HL-60 (cell line): ENCODE measurements at regions not wholly inside any gene's neighbourhood (a gene's known extent, or its start where the extent isn't known, plus 50 kb on each side); places are given as distances from the start of the nearest gene placed in this dataset.

Source experiments
- DNase-seq, 2 experiments: peaks; one replicate each; pipeline ENCODE4 v3.0.0-alpha.2; 2010 to 2020; ENCODE audit warnings: low read depth in 1 of 2, low spot score in 1 of 2
- H3K27ac ChIP-seq: fragments of 250-450 bp; sonication (Bioruptor Pico); replicated peaks from 2 replicates; pipeline ENCODE4 v1.5.1; 2020; ENCODE audit warnings: mild to moderate bottlenecking, moderate library complexity
- H3K27me3 ChIP-seq: fragments of 250-450 bp; sonication (Bioruptor Pico); 2 replicates; pipeline ENCODE4 v1.5.1; 2021; ENCODE audit warnings: mild to moderate bottlenecking, moderate library complexity; ENCODE audit not compliant: insufficient read depth, poor library complexity, severe bottlenecking
- H3K4me3 ChIP-seq: replicated peaks from 2 replicates; pipeline ENCODE4 v1.5.1; 2011; ENCODE audit warnings: mild to moderate bottlenecking, control low read depth, low read length; ENCODE audit not compliant: insufficient read depth
- GABPA ChIP-seq: IDR thresholded peaks from 2 replicates; pipeline ENCODE4 v1.6.1; 2012; ENCODE audit warnings: low read depth
- POLR2AphosphoS5 ChIP-seq: IDR thresholded peaks from 2 replicates; pipeline ENCODE4 v1.6.1; 2012; ENCODE audit warnings: low read depth
- SPI1 ChIP-seq: IDR thresholded peaks from 2 replicates; pipeline ENCODE4 v1.6.1; 2012; ENCODE audit warnings: low read depth, mild to moderate bottlenecking, borderline replicate concordance
- TF ChIP-seq, protein P1 (sequence below): IDR thresholded peaks from 2 replicates; pipeline ENCODE4 v1.6.1; 2012; ENCODE audit warnings: low read depth; ENCODE audit not compliant: insufficient replicate concordance
- TF ChIP-seq, protein P2 (sequence below): IDR thresholded peaks from one replicate; pipeline ENCODE4 v1.5.1; 2011; ENCODE audit warnings: low read length, control low read depth, inconsistent platforms; ENCODE audit not compliant: insufficient read depth

DNA sequence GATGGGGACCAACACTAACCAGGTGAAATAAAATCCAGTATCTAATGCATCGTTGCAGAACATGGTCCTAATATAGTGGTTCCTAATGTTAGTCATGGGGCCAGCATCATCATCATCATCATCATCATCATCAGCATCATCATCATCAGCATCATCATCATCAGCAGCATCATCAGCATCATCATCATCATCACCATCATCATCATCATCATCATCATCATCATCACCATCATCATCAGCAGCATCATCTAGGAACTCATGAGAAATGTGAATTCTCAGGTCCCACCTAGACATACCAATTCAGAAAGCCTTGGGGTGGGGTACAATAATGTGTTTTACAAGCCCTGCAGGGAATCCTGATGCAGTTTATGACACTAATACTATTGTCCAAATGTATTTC is 179.4 kb upstream of the LRRN1 start:
- DNase-seq = no peak
- Histone ChIP-seq H3K27ac (no peak overlapping the region), H3K27me3 (no peaks in the 10 kb centered on the region), H3K4me3 (no peak overlapping the region)
- TF ChIP-seq POLR2AphosphoS5 = no peak
- TF ChIP-seq, protein P1, sequence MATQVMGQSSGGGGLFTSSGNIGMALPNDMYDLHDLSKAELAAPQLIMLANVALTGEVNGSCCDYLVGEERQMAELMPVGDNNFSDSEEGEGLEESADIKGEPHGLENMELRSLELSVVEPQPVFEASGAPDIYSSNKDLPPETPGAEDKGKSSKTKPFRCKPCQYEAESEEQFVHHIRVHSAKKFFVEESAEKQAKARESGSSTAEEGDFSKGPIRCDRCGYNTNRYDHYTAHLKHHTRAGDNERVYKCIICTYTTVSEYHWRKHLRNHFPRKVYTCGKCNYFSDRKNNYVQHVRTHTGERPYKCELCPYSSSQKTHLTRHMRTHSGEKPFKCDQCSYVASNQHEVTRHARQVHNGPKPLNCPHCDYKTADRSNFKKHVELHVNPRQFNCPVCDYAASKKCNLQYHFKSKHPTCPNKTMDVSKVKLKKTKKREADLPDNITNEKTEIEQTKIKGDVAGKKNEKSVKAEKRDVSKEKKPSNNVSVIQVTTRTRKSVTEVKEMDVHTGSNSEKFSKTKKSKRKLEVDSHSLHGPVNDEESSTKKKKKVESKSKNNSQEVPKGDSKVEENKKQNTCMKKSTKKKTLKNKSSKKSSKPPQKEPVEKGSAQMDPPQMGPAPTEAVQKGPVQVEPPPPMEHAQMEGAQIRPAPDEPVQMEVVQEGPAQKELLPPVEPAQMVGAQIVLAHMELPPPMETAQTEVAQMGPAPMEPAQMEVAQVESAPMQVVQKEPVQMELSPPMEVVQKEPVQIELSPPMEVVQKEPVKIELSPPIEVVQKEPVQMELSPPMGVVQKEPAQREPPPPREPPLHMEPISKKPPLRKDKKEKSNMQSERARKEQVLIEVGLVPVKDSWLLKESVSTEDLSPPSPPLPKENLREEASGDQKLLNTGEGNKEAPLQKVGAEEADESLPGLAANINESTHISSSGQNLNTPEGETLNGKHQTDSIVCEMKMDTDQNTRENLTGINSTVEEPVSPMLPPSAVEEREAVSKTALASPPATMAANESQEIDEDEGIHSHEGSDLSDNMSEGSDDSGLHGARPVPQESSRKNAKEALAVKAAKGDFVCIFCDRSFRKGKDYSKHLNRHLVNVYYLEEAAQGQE = no peak
- TF ChIP-seq, protein P2, sequence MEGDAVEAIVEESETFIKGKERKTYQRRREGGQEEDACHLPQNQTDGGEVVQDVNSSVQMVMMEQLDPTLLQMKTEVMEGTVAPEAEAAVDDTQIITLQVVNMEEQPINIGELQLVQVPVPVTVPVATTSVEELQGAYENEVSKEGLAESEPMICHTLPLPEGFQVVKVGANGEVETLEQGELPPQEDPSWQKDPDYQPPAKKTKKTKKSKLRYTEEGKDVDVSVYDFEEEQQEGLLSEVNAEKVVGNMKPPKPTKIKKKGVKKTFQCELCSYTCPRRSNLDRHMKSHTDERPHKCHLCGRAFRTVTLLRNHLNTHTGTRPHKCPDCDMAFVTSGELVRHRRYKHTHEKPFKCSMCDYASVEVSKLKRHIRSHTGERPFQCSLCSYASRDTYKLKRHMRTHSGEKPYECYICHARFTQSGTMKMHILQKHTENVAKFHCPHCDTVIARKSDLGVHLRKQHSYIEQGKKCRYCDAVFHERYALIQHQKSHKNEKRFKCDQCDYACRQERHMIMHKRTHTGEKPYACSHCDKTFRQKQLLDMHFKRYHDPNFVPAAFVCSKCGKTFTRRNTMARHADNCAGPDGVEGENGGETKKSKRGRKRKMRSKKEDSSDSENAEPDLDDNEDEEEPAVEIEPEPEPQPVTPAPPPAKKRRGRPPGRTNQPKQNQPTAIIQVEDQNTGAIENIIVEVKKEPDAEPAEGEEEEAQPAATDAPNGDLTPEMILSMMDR = no peak
- no peak for TF ChIP-seq GABPA
- no peak for TF ChIP-seq SPI1

DNA sequence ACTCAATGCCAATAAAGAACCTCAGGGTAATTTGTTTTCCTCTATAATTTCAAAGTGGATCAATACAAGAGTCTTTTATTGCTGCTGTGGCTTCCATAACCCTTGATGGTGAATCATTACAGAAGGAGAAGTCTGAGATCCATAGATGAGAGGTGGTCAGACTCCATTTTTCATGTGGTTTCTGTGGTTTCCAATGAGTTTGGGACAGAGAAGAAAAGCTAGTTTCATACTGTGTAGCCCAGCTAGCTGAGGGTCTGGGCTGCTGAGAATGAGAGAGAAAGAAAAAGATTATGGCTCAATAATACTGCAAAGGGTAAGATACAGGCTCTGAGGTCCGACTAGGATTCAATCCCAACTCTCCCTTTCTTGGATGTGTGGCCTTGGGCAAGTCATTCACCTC is 180.6 kb upstream of the LRRN1 start:
- DNase-seq = peak in 1 of 2 experiments; percentile 15
- no peak overlapping the region for H3K4me3 ChIP-seq
- H3K27me3 ChIP-seq = no peaks in the 10 kb centered on the region
- TF ChIP-seq POLR2AphosphoS5 (no peak), GABPA (no peak), SPI1 (no peak)
- TF ChIP-seq, protein P1 = no peak
- TF ChIP-seq, protein P2 = no peak
- H3K27ac ChIP-seq = no peak overlapping the region

DNA sequence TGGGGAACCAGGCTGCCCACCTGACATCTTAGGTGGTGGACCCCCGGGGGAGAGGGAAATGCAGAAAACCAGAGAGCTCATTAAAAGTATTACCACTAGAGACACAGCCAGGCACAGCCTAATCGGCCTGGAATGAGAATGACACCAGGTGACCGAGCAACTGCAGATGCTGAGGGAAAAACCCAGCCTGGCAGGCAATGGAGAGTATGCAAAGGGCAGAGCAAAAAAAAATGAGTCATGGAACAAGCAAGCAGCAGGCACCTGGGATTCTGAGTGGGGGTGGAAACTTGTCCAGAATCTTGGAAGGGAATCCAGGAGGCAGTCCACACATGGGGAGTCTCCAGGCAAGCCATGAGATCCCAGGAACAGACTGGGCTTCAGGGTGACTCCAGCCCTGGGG is 183.7 kb upstream of the LRRN1 start:
- Histone ChIP-seq H3K27me3 (no peaks in the 10 kb centered on the region), H3K4me3 (no peak overlapping the region), H3K27ac (no peak overlapping the region)
- TF ChIP-seq, protein P2 = no peak
- TF ChIP-seq POLR2AphosphoS5 (no peak), SPI1 (no peak), GABPA (no peak)
- TF ChIP-seq, protein P1 = no peak
- no peak for DNase-seq
